ENCODE measurements at regions not wholly inside any gene's neighbourhood (a gene's known extent, or its start where the extent isn't known, plus 50 kb on each side); places are given as distances from the start of the nearest gene placed in this dataset.
"Not testable (repeated sequence)": the region's sequence is repeated elsewhere in the genome, so short reads cannot be mapped to it uniquely, and the experiment has no call there.

- H3K4me2 ChIP-seq (ENCODE audit: low read depth, low read length); H3K27ac ChIP-seq (ENCODE audit: extremely low read length, insufficient read depth, low read length); ATAC-seq; H3K4me1 ChIP-seq (ENCODE audit: insufficient read depth, low read length); H3K36me3 ChIP-seq (replicated peaks in 1 of 2; ENCODE audit: control insufficient read depth in 1 of 2, insufficient read depth in 2 of 2, low read length in 2 of 2); H3K9me3 ChIP-seq (ENCODE audit: low read length); BruUV-seq (replicated peaks); H3K4me3 ChIP-seq (replicated peaks in 1 of 3; ENCODE audit: insufficient read depth in 1 of 3, low read depth in 2 of 3, low read length in 3 of 3); H3K27me3 ChIP-seq (ENCODE audit: control insufficient read depth in 1 of 2, insufficient read depth in 2 of 2, low read length in 2 of 2); CTCF ChIA-PET (ENCODE audit: low intra/inter-chr PET ratio, low total read pairs); POLR2A ChIA-PET; H4K20me1 ChIP-seq (ENCODE audit: insufficient read depth, low read length); DNase-seq (ENCODE audit: low spot score); FAIRE-seq; H2AFZ ChIP-seq (ENCODE audit: low read length); in situ Hi-C loops (cut with HindIII; ENCODE audit: extremely low pct_ligation_motif_present, low pct_unique_long_range_greater_than_20kb); H3K79me2 ChIP-seq (ENCODE audit: insufficient read depth, low read length); H3K9ac ChIP-seq (ENCODE audit: insufficient read depth, low read depth, low read length): not testable (repeated sequence)
- WGBS (ENCODE audit: low lambda C conversion rate) = 0% methylated on average over 1 of the region's 1 CpG
- intact Hi-C loops (cut with micrococcal nuclease; ENCODE audit: unreplicated experiment) = loop anchor here (10.0 kb wide), 1 partner anchor 1960 kb away; no protein-coding TSS in a partner anchor
These were observed 96.8 kb upstream of the SYN3 start for GRCh38 chr22:33154967-33155366.

GRCh38 chr22:33149611-33150010 is 91.4 kb upstream of the SYN3 start:
- ChIA-PET CTCF (ENCODE audit: low intra/inter-chr PET ratio, low total read pairs) (no interaction called here), POLR2A (no interaction called here)
- no peak for TF ChIP-seq ZIK1 (CRISPR knock-in tag; IDR thresholded peaks at IDR 0.05; ENCODE audit: borderline replicate concordance, low read depth)
- TF ChIP-seq ZNF451 (CRISPR knock-in tag; IDR thresholded peaks at IDR 0.05) = no peak
- no peak overlapping the region for H3K27ac ChIP-seq (ENCODE audit: extremely low read length, insufficient read depth, low read length)
- no peaks in the 10 kb centered on the region for H3K36me3 ChIP-seq (replicated peaks in 1 of 2; ENCODE audit: control insufficient read depth in 1 of 2, insufficient read depth in 2 of 2, low read length in 2 of 2)
- DNase-seq (ENCODE audit: low spot score) (no peak), ATAC-seq (no peak), FAIRE-seq (no peak)
- in situ Hi-C loops (cut with HindIII; ENCODE audit: extremely low pct_ligation_motif_present, low pct_unique_long_range_greater_than_20kb) = no loop called here
- no peak overlapping the region for H3K4me2 ChIP-seq (ENCODE audit: low read depth, low read length)
- no peaks in the 10 kb centered on the region for H3K4me1 ChIP-seq (ENCODE audit: insufficient read depth, low read length)
- peaks cover 0 to 1% of the 10 kb centered on the region in 2 experiments; a peak in 1 of 5 replicates for H3K27me3 ChIP-seq (ENCODE audit: control insufficient read depth in 1 of 2, insufficient read depth in 2 of 2, low read length in 2 of 2)
- WGBS (ENCODE audit: low lambda C conversion rate) = 18% methylated on average over 2 of the region's 2 CpGs
- no TSS peak for BruUV-seq (replicated peaks)
- intact Hi-C loops (cut with micrococcal nuclease; ENCODE audit: unreplicated experiment) = loop anchor here (10.0 kb wide), 1 partner anchor 1955 kb away; no protein-coding TSS in a partner anchor
- no peak overlapping the region for H3K4me3 ChIP-seq (replicated peaks in 1 of 3; ENCODE audit: insufficient read depth in 1 of 3, low read depth in 2 of 3, low read length in 3 of 3)
- H4K20me1 ChIP-seq (ENCODE audit: insufficient read depth, low read length) = no peaks in the 10 kb centered on the region
- H2AFZ ChIP-seq (ENCODE audit: low read length) = no peak overlapping the region
- no peaks in the 10 kb centered on the region for H3K79me2 ChIP-seq (ENCODE audit: insufficient read depth, low read length)
- no peak overlapping the region for H3K9ac ChIP-seq (ENCODE audit: insufficient read depth, low read depth, low read length)
- H3K9me3 ChIP-seq (ENCODE audit: low read length) = peaks cover under 1% of the 10 kb centered on the region; the same call in 1 of the 2 replicates

GRCh38 chr22:33144721-33145120 is 86.5 kb upstream of the SYN3 start:
- FAIRE-seq (no peak), DNase-seq (ENCODE audit: low spot score) (no peak), ATAC-seq (no peak)
- no peak overlapping the region for H3K9ac ChIP-seq (ENCODE audit: insufficient read depth, low read depth, low read length)
- BruUV-seq (replicated peaks) = no TSS peak
- no peak overlapping the region for H3K4me3 ChIP-seq (replicated peaks in 1 of 3; ENCODE audit: insufficient read depth in 1 of 3, low read depth in 2 of 3, low read length in 3 of 3)
- ChIA-PET POLR2A (no interaction called here), CTCF (ENCODE audit: low intra/inter-chr PET ratio, low total read pairs) (no interaction called here)
- H3K27ac ChIP-seq (ENCODE audit: extremely low read length, insufficient read depth, low read length) = no peak overlapping the region
- H3K36me3 ChIP-seq (replicated peaks in 1 of 2; ENCODE audit: control insufficient read depth in 1 of 2, insufficient read depth in 2 of 2, low read length in 2 of 2) = no peaks in the 10 kb centered on the region
- in situ Hi-C loops (cut with HindIII; ENCODE audit: extremely low pct_ligation_motif_present, low pct_unique_long_range_greater_than_20kb) (no loop called here), intact Hi-C loops (cut with micrococcal nuclease; ENCODE audit: unreplicated experiment) (no loop called here)
- H2AFZ ChIP-seq (ENCODE audit: low read length) = no peak overlapping the region
- no peak overlapping the region for H3K4me2 ChIP-seq (ENCODE audit: low read depth, low read length)
- WGBS (ENCODE audit: low lambda C conversion rate) = 0% methylated on average over 1 of the region's 1 CpG
- H3K4me1 ChIP-seq (ENCODE audit: insufficient read depth, low read length) = no peaks in the 10 kb centered on the region
- no peaks in the 10 kb centered on the region for H4K20me1 ChIP-seq (ENCODE audit: insufficient read depth, low read length)
- no peaks in the 10 kb centered on the region for H3K27me3 ChIP-seq (ENCODE audit: control insufficient read depth in 1 of 2, insufficient read depth in 2 of 2, low read length in 2 of 2)
- H3K9me3 ChIP-seq (ENCODE audit: low read length) = no peaks in the 10 kb centered on the region
- no peaks in the 10 kb centered on the region for H3K79me2 ChIP-seq (ENCODE audit: insufficient read depth, low read length)

Measured in HepG2 (cell line).